Keratinocyte (primary cell): ENCODE measurements at regions not wholly inside any gene's neighbourhood (a gene's known extent, or its start where the extent isn't known, plus 50 kb on each side); places are given as distances from the start of the nearest gene placed in this dataset.

Source experiments
- DNase-seq: peaks from one replicate; pipeline ENCODE4 v3.0.0-alpha.2; 2011; ENCODE audit warnings: low read depth, missing footprints, low spot score
- FAIRE-seq: peaks from 2 replicates; lab custom pipeline; 2011; peaks lifted over from hg19 to GRCh38; lab: Jason Lieb, UNC
- H2AFZ ChIP-seq: 2 replicates; pipeline ENCODE4 v1.6.0; 2012; ENCODE audit warnings: low read length, control low read depth, inconsistent platforms; ENCODE audit not compliant: control insufficient read depth
- H3K27ac ChIP-seq: 2 replicates; pipeline ENCODE4 v1.5.1; 2011; ENCODE audit warnings: low read length; ENCODE audit not compliant: control insufficient read depth, insufficient read depth
- H3K27me3 ChIP-seq: 3 replicates; pipeline ENCODE4 v1.6.0; 2011; ENCODE audit warnings: low read length; ENCODE audit not compliant: control insufficient read depth, insufficient read depth; ENCODE audit errors: extremely low read depth
- H3K36me3 ChIP-seq, 2 experiments: 2 replicates in 1 of 2; 3 replicates in 1 of 2; pipeline ENCODE4 v1.5.1; 2011; ENCODE audit warnings: low read length in 2 of 2, mild to moderate bottlenecking in 1 of 2; ENCODE audit not compliant: control insufficient read depth in 2 of 2, insufficient read depth in 2 of 2; ENCODE audit errors: extremely low read depth in 1 of 2
- H3K4me1 ChIP-seq: 3 replicates; pipeline ENCODE4 v1.5.1; 2011; ENCODE audit warnings: low read length; ENCODE audit not compliant: control insufficient read depth, insufficient read depth; ENCODE audit errors: extremely low read depth
- H3K4me2 ChIP-seq: 3 replicates; pipeline ENCODE4 v1.6.0; 2011; ENCODE audit warnings: low read depth, low read length; ENCODE audit not compliant: control insufficient read depth, insufficient read depth; ENCODE audit errors: extremely low read depth
- H3K4me3 ChIP-seq, 3 experiments: fragments of 200-600 bp in 1 of 3; sonication (generic) in 1 of 3; 2 replicates in 2 of 3; 3 replicates in 1 of 3; pipeline ENCODE4 v1.5.1; 2011 to 2016; ENCODE audit warnings: low read length in 3 of 3, mild to moderate bottlenecking in 3 of 3, control low read depth in 2 of 3, inconsistent platforms in 1 of 3, low read depth in 1 of 3, mixed read lengths in 1 of 3, mixed run types in 1 of 3, moderate library complexity in 1 of 3; ENCODE audit not compliant: control insufficient read depth in 2 of 3, insufficient read depth in 2 of 3; ENCODE audit errors: extremely low read depth in 1 of 3
- H3K79me2 ChIP-seq: 2 replicates; pipeline ENCODE4 v1.6.0; 2012; ENCODE audit warnings: low read length; ENCODE audit not compliant: control insufficient read depth, insufficient read depth
- H3K9ac ChIP-seq: 3 replicates; pipeline ENCODE4 v1.6.0; 2011; ENCODE audit warnings: low read length; ENCODE audit not compliant: control insufficient read depth, insufficient read depth; ENCODE audit errors: extremely low read depth
- H3K9me1 ChIP-seq: 3 replicates; pipeline ENCODE4 v1.6.0; 2011; ENCODE audit warnings: low read length; ENCODE audit not compliant: control insufficient read depth, insufficient read depth; ENCODE audit errors: extremely low read depth
- H3K9me3 ChIP-seq: 2 replicates; pipeline ENCODE4 v1.5.1; 2012; ENCODE audit warnings: low read depth, low read length; ENCODE audit not compliant: control insufficient read depth
- H4K20me1 ChIP-seq: 3 replicates; pipeline ENCODE4 v1.6.0; 2011; ENCODE audit warnings: low read length; ENCODE audit not compliant: control insufficient read depth, insufficient read depth; ENCODE audit errors: extremely low read depth
- EZH2 ChIP-seq: IDR thresholded peaks from one replicate; pipeline ENCODE4 v1.6.1; 2012; ENCODE audit warnings: inconsistent platforms, mild to moderate bottlenecking, low read length, moderate library complexity
- dilution Hi-C: fragments of 300-500 bp; cut with MboI; formaldehyde crosslinking; loops from one replicate; pipeline ENCODE4 v1.7.0; 2020; ENCODE audit warnings: low sequenced_read_pairs; ENCODE audit not compliant: extremely low pct_ligation_motif_present
- TF ChIP-seq, protein P1 (sequence below), 3 experiments: IDR thresholded peaks in 1 of 3; conservative IDR thresholded peaks in 1 of 3; optimal IDR thresholded peaks in 1 of 3; 2 replicates in 2 of 3; 3 replicates in 1 of 3; pipeline versions ENCODE3 to v1.5.1; 2011; ENCODE audit warnings: low read length in 3 of 3, mild to moderate bottlenecking in 3 of 3, moderate library complexity in 2 of 3, control low read depth in 1 of 3, inconsistent platforms in 1 of 3; ENCODE audit not compliant: insufficient read depth in 2 of 3; ENCODE audit errors: extremely low read depth in 1 of 3

DNA sequence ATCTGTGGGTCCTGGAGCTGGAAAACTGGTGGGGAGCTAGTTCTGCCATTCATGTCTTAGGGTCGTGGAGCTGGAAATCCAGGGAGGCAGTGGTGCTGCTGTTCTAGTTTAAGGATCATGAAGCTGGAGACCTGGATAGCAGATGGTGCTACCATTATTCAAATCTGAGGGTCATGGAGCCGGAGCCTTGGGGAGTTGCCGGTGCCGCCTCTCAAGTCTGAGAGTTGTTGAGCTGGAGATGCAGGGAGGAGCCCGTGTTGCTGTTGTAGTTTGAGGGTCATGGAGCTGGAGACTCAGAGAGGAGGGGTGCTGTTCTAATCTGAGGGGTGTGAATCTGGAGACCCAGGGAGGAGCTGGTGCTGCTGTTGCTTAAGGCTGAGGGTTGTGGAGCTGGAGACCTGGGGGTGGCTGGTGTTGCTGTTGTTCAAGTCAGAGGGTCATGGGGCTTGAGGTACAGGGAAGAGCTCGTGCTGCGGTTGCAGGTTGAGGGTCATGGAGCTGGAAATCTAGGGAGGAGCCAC, 86.0 kb upstream of the ZNF479 start:
- Histone ChIP-seq H3K4me2 (no peak overlapping the region), H3K9ac (no peak overlapping the region), H3K9me3 (peaks cover 8% of the 10 kb centered on the region), H2AFZ (no peak overlapping the region), H3K27me3 (no peaks in the 10 kb centered on the region), H3K36me3 (no peaks in the 10 kb centered on the region), H3K9me1 (no peaks in the 10 kb centered on the region), H3K79me2 (no peaks in the 10 kb centered on the region), H3K4me3 (no peak overlapping the region), H3K27ac (no peak overlapping the region), H4K20me1 (no peaks in the 10 kb centered on the region), H3K4me1 (no peaks in the 10 kb centered on the region)
- no peak for DNase-seq
- dilution Hi-C loops = no loop called here
- FAIRE-seq = no peak
- TF ChIP-seq EZH2 = no peak
- TF ChIP-seq, protein P1, sequence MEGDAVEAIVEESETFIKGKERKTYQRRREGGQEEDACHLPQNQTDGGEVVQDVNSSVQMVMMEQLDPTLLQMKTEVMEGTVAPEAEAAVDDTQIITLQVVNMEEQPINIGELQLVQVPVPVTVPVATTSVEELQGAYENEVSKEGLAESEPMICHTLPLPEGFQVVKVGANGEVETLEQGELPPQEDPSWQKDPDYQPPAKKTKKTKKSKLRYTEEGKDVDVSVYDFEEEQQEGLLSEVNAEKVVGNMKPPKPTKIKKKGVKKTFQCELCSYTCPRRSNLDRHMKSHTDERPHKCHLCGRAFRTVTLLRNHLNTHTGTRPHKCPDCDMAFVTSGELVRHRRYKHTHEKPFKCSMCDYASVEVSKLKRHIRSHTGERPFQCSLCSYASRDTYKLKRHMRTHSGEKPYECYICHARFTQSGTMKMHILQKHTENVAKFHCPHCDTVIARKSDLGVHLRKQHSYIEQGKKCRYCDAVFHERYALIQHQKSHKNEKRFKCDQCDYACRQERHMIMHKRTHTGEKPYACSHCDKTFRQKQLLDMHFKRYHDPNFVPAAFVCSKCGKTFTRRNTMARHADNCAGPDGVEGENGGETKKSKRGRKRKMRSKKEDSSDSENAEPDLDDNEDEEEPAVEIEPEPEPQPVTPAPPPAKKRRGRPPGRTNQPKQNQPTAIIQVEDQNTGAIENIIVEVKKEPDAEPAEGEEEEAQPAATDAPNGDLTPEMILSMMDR (optimal IDR thresholded peaks at IDR 0.05 in 1 of 3, IDR thresholded peaks at IDR 0.05 in 1 of 3, conservative IDR thresholded peaks at IDR 0.05 in 1 of 3; ENCODE audit: extremely low read depth in 1 of 3, insufficient read depth in 2 of 3, low read length in 3 of 3) = no peak

DNA sequence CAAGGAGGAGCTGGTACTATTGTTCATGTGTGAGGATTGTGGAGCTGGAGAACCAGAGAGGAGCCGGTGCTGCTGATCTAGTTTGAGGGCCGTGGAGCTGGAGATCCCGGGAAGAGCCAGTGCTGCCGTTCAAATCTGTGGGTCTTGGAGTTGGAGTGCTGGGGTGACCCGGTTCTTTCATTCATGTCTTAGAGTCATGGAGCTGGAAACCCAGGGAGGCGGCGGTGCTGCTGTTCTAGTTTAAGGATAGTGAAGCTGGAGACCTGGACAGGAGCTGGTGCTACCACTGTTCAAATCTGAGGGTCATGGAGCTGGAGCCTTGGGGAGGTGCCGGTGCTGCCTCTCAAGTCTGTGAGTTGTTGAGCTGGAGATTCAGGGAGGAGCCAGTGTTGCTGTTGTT, 88.5 kb upstream of the ZNF479 start:
- no peaks in the 10 kb centered on the region for H3K27me3 ChIP-seq
- no peaks in the 10 kb centered on the region for H4K20me1 ChIP-seq
- no peak overlapping the region for H3K27ac ChIP-seq
- H3K9me3 ChIP-seq = peaks cover 8% of the 10 kb centered on the region
- H3K79me2 ChIP-seq = no peaks in the 10 kb centered on the region
- H3K4me3 ChIP-seq = no peak overlapping the region
- H3K9me1 ChIP-seq = no peaks in the 10 kb centered on the region
- H3K36me3 ChIP-seq = no peaks in the 10 kb centered on the region
- no peak overlapping the region for H2AFZ ChIP-seq
- TF ChIP-seq, protein P1 (optimal IDR thresholded peaks at IDR 0.05 in 1 of 3, IDR thresholded peaks at IDR 0.05 in 1 of 3, conservative IDR thresholded peaks at IDR 0.05 in 1 of 3; ENCODE audit: extremely low read depth in 1 of 3, insufficient read depth in 2 of 3, low read length in 3 of 3) = no peak
- no peak for TF ChIP-seq EZH2
- FAIRE-seq (no peak), DNase-seq (no peak)
- dilution Hi-C loops = no loop called here
- no peaks in the 10 kb centered on the region for H3K4me1 ChIP-seq
- H3K4me2 ChIP-seq = no peak overlapping the region
- H3K9ac ChIP-seq = no peak overlapping the region
